Hepatocyte (in vitro differentiated cells): ENCODE measurements at regions not wholly inside any gene's neighbourhood (a gene's known extent, or its start where the extent isn't known, plus 50 kb on each side); places are given as distances from the start of the nearest gene placed in this dataset.
"Not testable (repeated sequence)": the region's sequence is repeated elsewhere in the genome, so short reads cannot be mapped to it uniquely, and the experiment has no call there.

Experiments
- CTCF ChIP-seq: fragments of 200-600 bp; sonication (generic); IDR thresholded peaks from 2 replicates; pipeline ENCODE4 v1.5.1; 2016; ENCODE audit warnings: antibody characterized with exemption, mild to moderate bottlenecking; ENCODE audit not compliant: poor library complexity
- EZH2phosphoT487 ChIP-seq: fragments of 200-600 bp; sonication (generic); IDR thresholded peaks from one replicate; pipeline ENCODE4 v1.6.1; 2018; ENCODE audit warnings: antibody characterized with exemption, mild to moderate bottlenecking, low read depth, moderate library complexity; ENCODE audit not compliant: unreplicated experiment, severe bottlenecking

DNA sequence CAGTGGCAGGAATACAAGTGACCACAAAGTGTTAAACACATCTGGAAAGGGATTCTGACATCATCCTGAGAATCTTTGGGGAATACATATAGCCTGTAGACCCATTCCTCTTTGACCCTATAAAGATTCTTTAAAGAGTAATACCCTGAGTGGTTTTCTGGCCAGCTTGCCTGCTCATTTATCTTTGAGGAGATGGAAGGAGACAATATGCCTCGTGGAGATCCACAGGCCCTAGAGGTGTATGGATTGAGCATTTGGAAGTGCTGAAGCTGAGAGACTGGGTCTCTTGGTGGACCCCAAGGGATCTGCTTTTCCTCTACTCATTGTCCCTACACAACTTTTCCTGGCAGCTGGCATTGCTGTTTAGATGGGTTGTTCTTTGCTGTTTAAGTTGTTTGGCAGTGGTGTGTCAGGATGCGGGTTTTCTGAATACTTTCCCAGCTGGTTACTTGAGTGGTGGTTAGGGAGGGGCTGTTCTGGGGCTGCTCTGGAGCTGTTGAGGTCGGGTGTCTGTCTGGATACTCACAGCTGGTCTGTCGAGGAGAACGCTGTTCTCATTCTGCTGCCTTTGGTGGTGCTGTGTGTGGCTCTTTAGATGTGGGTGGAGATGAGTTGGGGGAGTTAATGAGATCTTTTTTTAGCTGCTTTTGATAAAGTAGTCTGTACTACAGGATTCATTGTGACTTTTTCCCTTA, 50.1 kb upstream of the FAM72C start:
- not testable (repeated sequence) for TF ChIP-seq CTCF, EZH2phosphoT487
